ENCODE measurements at regions not wholly inside any gene's neighbourhood (a gene's known extent, or its start where the extent isn't known, plus 50 kb on each side); places are given as distances from the start of the nearest gene placed in this dataset.

DNA sequence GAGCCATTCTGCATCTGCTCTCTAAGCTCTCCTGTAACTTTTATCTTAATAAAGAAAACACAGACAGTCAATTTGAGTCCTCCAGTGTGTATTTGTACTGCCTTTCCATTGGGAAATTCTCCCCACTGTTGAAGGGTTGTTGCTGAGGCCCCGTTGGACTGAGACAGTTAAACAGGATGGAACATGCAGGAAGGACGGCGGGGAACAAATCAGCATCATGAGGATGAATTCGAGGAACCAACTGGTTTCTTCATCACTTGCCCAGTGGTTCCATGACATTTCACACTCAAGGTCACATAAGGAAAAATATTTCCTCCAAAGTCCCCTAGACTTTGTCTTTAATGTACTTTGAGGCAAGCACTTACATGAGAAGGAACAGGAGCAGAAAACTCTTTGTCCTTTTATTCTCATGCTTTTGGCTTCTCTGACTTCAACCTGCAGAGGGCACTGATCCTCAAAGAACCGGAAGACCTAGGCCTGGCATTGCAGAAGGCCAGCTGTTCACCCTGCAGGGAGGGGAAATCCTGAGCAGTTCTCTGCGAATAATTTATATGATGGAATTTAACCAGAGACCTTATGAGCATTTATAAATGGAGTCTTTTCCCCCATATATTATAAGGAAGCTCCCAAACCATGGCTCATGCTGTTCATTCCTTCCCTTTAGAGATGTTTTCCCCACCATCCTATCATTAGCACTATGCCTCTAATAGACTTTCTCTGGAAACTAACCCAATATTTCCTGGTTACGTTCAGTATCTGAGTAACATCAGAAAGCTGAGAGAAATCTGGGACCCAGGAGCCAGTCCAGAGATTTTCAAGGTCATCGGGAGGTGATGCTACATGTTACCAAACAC is 55.2 kb upstream of the ADGRF1 start:
- intact Hi-C loops (cut with micrococcal nuclease) = loop anchor here (5.0 kb wide), 1 partner anchor 215 kb away; no protein-coding TSS in a partner anchor
- DNase-seq (peak; percentile 72), ATAC-seq (peak; percentile 90)
- POLR2A ChIA-PET = interaction anchor here (0.9 kb wide), 1 partner anchor 106 kb away, joined by 4 read pairs; no protein-coding TSS in a partner anchor
- CTCF ChIA-PET = interaction anchor here (0.7 to 5.3 kb wide), 17 partner anchors 11 to 222 kb away, joined by 3 to 37 read pairs (median 4); partner anchors contain the start of gene TNFRSF21
- Mint-ChIP-seq H3K4me3 (no peak overlapping the region), H3K4me1 (ENCODE audit: low read depth) (no peaks in the 10 kb centered on the region), H3K27ac (no peak overlapping the region), H3K9me3 (no peaks in the 10 kb centered on the region), H3K36me3 (ENCODE audit: low read depth) (no peaks in the 10 kb centered on the region), H3K27me3 (peaks cover 2% of the 10 kb centered on the region)
- TF ChIP-seq, protein P1, sequence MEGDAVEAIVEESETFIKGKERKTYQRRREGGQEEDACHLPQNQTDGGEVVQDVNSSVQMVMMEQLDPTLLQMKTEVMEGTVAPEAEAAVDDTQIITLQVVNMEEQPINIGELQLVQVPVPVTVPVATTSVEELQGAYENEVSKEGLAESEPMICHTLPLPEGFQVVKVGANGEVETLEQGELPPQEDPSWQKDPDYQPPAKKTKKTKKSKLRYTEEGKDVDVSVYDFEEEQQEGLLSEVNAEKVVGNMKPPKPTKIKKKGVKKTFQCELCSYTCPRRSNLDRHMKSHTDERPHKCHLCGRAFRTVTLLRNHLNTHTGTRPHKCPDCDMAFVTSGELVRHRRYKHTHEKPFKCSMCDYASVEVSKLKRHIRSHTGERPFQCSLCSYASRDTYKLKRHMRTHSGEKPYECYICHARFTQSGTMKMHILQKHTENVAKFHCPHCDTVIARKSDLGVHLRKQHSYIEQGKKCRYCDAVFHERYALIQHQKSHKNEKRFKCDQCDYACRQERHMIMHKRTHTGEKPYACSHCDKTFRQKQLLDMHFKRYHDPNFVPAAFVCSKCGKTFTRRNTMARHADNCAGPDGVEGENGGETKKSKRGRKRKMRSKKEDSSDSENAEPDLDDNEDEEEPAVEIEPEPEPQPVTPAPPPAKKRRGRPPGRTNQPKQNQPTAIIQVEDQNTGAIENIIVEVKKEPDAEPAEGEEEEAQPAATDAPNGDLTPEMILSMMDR (IDR thresholded peaks at IDR 0.05) = peak; percentile 54

GRCh38 chr6:47096211-47096895 is 54.2 kb upstream of the ADGRF1 start:
- H3K27ac Mint-ChIP-seq = no peak overlapping the region
- ATAC-seq (no peak), DNase-seq (no peak)
- intact Hi-C loops (cut with micrococcal nuclease) = loop anchor here (5.0 kb wide), 1 partner anchor 216 kb away; no protein-coding TSS in a partner anchor
- no peaks in the 10 kb centered on the region for H3K4me1 Mint-ChIP-seq (ENCODE audit: low read depth)
- H3K27me3 Mint-ChIP-seq = peaks cover 2% of the 10 kb centered on the region
- ChIA-PET CTCF (interaction anchor here (0.8 to 5.3 kb wide), 5 partner anchors 9 to 215 kb away, joined by 3 to 37 read pairs (median 4); partner anchors contain the start of gene TNFRSF21), POLR2A (no interaction called here)
- no peaks in the 10 kb centered on the region for H3K9me3 Mint-ChIP-seq
- H3K4me3 Mint-ChIP-seq = no peak overlapping the region
- TF ChIP-seq, protein P1 (IDR thresholded peaks at IDR 0.05) = no peak
- H3K36me3 Mint-ChIP-seq (ENCODE audit: low read depth) = no peaks in the 10 kb centered on the region

DNA sequence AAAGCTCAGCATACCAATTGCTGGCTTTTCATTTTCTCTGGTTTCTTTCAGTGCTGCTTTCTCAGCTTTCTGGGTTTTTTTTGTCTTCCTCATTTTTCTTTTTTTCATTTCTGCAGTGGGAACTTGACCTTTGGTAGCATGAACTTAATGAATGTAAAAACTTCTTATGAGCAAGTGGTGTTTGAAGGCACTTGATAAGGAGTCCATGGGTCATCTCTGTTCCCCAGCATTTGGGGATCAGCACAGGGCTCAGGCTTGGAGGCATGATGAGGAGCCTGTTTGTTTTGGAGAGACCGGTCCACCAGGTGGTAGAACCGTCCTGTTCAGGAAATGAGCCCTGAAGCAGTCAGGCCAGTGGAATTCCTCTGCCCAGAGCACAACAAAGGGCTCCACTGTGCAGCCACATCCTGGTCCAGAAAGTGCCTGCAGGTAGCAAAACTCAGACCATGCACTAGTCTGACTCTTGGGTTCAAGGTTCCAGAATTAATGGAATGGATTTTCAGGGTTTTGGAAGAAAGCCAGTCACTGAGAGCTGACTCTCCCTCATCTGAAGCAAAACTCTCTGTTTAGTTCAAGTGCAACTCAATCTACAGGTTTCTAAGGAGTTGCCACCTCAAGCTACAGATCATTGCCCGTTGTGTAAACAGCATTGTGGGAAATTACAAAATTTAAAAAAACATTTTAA is 52.3 kb upstream of the ADGRF1 start:
- H3K36me3 Mint-ChIP-seq (ENCODE audit: low read depth) = no peaks in the 10 kb centered on the region
- H3K27me3 Mint-ChIP-seq = peaks cover 2% of the 10 kb centered on the region
- TF ChIP-seq, protein P1 (IDR thresholded peaks at IDR 0.05) = no peak
- no peak overlapping the region for H3K27ac Mint-ChIP-seq
- no peak overlapping the region for H3K4me3 Mint-ChIP-seq
- DNase-seq (no peak), ATAC-seq (no peak)
- H3K9me3 Mint-ChIP-seq = no peaks in the 10 kb centered on the region
- CTCF ChIA-PET = interaction anchor here (5.3 kb wide), 1 partner anchor 214 kb away, joined by 37 read pairs; the partner anchor contains the start of gene TNFRSF21
- POLR2A ChIA-PET = no interaction called here
- intact Hi-C loops (cut with micrococcal nuclease) = no loop called here
- H3K4me1 Mint-ChIP-seq (ENCODE audit: low read depth) = no peaks in the 10 kb centered on the region

- H3K9me3 Mint-ChIP-seq = peaks cover 1% of the 10 kb centered on the region
These were observed 51.0 kb upstream of the ADGRF1 start for GRCh38 chr6:47093169-47093568.

More at GRCh38 chr6:47093169-47093568, 51.0 kb upstream of the ADGRF1 start:
- DNase-seq (no peak), ATAC-seq (no peak)
- no peak overlapping the region for H3K4me3 Mint-ChIP-seq
- intact Hi-C loops (cut with micrococcal nuclease) = no loop called here
- no peaks in the 10 kb centered on the region for H3K4me1 Mint-ChIP-seq (ENCODE audit: low read depth)
- H3K36me3 Mint-ChIP-seq (ENCODE audit: low read depth) = no peaks in the 10 kb centered on the region
- TF ChIP-seq, protein P1 (IDR thresholded peaks at IDR 0.05) = no peak
- CTCF ChIA-PET = interaction anchor here (0.8 to 2.4 kb wide), 2 partner anchors 217 to 218 kb away, joined by 3 to 10 read pairs; partner anchors contain the start of gene TNFRSF21
- POLR2A ChIA-PET = no interaction called here
- H3K27ac Mint-ChIP-seq = no peak overlapping the region
- peaks cover 2% of the 10 kb centered on the region for H3K27me3 Mint-ChIP-seq
